ENCODE measurements at regions not wholly inside any gene's neighbourhood (a gene's known extent, or its start where the extent isn't known, plus 50 kb on each side); places are given as distances from the start of the nearest gene placed in this dataset.

- ATAC-seq (ENCODE audit: low FRiP score) (no peak), DNase-seq (ENCODE audit: low spot score) (no peak)
- TF ChIP-seq CTCF (IDR thresholded peaks at IDR 0.05) = no peak
Measured at GRCh38 chr2:150548527-150548926, 61.1 kb upstream of the RND3 start.

GRCh38 chr2:150545916-150546315 is 58.4 kb upstream of the RND3 start:
- TF ChIP-seq CTCF (IDR thresholded peaks at IDR 0.05) = no peak
- DNase-seq (ENCODE audit: low spot score) (no peak), ATAC-seq (ENCODE audit: low FRiP score) (no peak)

GRCh38 chr2:150544731-150545130 is 57.3 kb upstream of the RND3 start:
- DNase-seq (ENCODE audit: low spot score) (no peak), ATAC-seq (ENCODE audit: low FRiP score) (no peak)
- TF ChIP-seq CTCF (IDR thresholded peaks at IDR 0.05) = no peak

GRCh38 chr2:150542692-150543091 is 55.2 kb upstream of the RND3 start:
- no peak for TF ChIP-seq CTCF (IDR thresholded peaks at IDR 0.05)
- DNase-seq (ENCODE audit: low spot score) = no peak
- no peak for ATAC-seq (ENCODE audit: low FRiP score)

GRCh38 chr2:150542172-150542571 is 54.7 kb upstream of the RND3 start:
- no peak for TF ChIP-seq CTCF (IDR thresholded peaks at IDR 0.05)
- ATAC-seq (ENCODE audit: low FRiP score) = no peak
- DNase-seq (ENCODE audit: low spot score) = no peak

- no peak for TF ChIP-seq CTCF (IDR thresholded peaks at IDR 0.05)
- ATAC-seq (ENCODE audit: low FRiP score) = no peak
- no peak for DNase-seq (ENCODE audit: low spot score)
Measured at GRCh38 chr2:150538651-150539201, 51.3 kb upstream of the RND3 start.

All from omental fat pad (tissue), 3 donors.